HFFc6 (cell line): ENCODE measurements at regions not wholly inside any gene's neighbourhood (a gene's known extent, or its start where the extent isn't known, plus 50 kb on each side); places are given as distances from the start of the nearest gene placed in this dataset.

Experiments
- DNase-seq: peaks from one replicate; pipeline ENCODE4 v3.0.0-alpha.2; 2018
- H3K27ac Mint-ChIP-seq: 2 replicates; pipeline ENCODE4 v1.8.0; 2020; ENCODE audit warnings: mild to moderate bottlenecking, mixed read lengths
- H3K27me3 Mint-ChIP-seq: 2 replicates; pipeline ENCODE4 v1.8.0; 2021; ENCODE audit warnings: mild to moderate bottlenecking, moderate library complexity, mixed read lengths; ENCODE audit not compliant: insufficient read depth
- H3K36me3 Mint-ChIP-seq: 2 replicates; pipeline ENCODE4 v1.8.0; 2021; ENCODE audit warnings: low read depth, mixed read lengths
- H3K4me1 Mint-ChIP-seq: 2 replicates; pipeline ENCODE4 v1.8.0; 2020; ENCODE audit warnings: low read depth, mixed read lengths
- H3K4me3 Mint-ChIP-seq: 2 replicates; pipeline ENCODE4 v1.8.0; 2020; ENCODE audit warnings: mild to moderate bottlenecking, moderate library complexity, mixed read lengths
- H3K9me3 Mint-ChIP-seq: 2 replicates; pipeline ENCODE4 v1.8.0; 2020; ENCODE audit warnings: mild to moderate bottlenecking, mixed read lengths
- CTCF ChIP-seq: fragments of 200-600 bp; sonication (generic); IDR thresholded peaks from 2 replicates; pipeline ENCODE4 v1.5.0; 2021; ENCODE audit warnings: antibody characterized with exemption, mild to moderate bottlenecking

GRCh38 chr4:56224641-56225040, 162.7 kb downstream of the AASDH start:
- Mint-ChIP-seq H3K4me1 (no peaks in the 10 kb centered on the region), H3K36me3 (no peaks in the 10 kb centered on the region), H3K27me3 (peaks cover 2% of the 10 kb centered on the region; the same call in 1 of the 2 replicates), H3K27ac (no peak overlapping the region), H3K4me3 (no peak overlapping the region), H3K9me3 (no peaks in the 10 kb centered on the region)
- no peak for TF ChIP-seq CTCF
- no peak for DNase-seq

DNA sequence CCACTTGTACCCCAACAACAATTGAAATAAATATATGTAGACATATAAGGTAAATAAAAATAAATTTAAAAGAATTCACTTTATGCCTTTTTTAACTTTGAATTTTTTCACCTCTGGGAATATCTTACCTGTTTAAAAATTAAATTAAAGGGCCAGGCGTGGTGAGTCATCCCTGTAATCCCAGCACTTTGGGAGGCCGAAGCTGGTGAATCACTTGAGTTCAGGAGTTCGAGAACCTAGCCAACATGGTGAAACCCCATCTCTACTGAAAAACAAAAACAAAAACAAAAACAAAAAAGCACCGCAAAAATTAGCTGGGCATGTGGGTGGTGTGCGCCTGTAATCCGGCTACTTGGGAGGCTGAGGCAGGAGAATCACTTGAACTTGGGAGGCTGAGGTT, 164.8 kb downstream of the AASDH start:
- DNase-seq, result no peak
- no peaks in the 10 kb centered on the region for H3K36me3 Mint-ChIP-seq
- H3K4me3 Mint-ChIP-seq, result no peak overlapping the region

GRCh38 chr4:56220261-56220660, 167.0 kb downstream of the AASDH start:
- DNase-seq, result no peak
- H3K27me3 Mint-ChIP-seq, result no peaks in the 10 kb centered on the region; the same call in 1 of the 2 replicates
- H3K4me3 Mint-ChIP-seq, result no peak overlapping the region
- no peaks in the 10 kb centered on the region for H3K9me3 Mint-ChIP-seq
- TF ChIP-seq CTCF, result no peak
- no peaks in the 10 kb centered on the region for H3K4me1 Mint-ChIP-seq
- H3K36me3 Mint-ChIP-seq, result no peaks in the 10 kb centered on the region
- H3K27ac Mint-ChIP-seq, result no peak overlapping the region

More for the DNA sequence above, 164.8 kb downstream of the AASDH start:
- no peak for TF ChIP-seq CTCF
- Mint-ChIP-seq H3K4me1 (no peaks in the 10 kb centered on the region), H3K27me3 (no peaks in the 10 kb centered on the region; the same call in 1 of the 2 replicates), H3K27ac (no peak overlapping the region), H3K9me3 (no peaks in the 10 kb centered on the region)

DNA sequence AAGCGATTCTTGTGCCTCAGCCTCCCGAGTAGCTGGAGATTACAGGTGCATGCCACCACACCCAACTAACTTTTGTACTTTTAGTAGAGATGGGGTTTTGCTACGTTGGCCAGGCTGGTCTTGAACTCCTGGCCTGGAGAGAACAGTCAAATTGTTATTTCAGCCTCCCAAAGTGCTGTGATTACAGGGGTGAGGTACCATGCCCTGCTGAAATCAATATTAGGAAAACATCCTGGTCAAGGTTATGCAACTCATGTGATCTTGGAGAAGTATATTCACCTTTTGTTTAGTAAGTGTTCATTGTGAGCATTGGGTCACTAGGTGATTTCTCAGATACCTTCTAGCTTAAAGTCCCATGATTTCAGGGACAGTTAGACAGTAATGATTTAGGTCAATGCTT, 167.8 kb downstream of the AASDH start:
- Mint-ChIP-seq H3K4me1 (no peaks in the 10 kb centered on the region), H3K4me3 (no peak overlapping the region), H3K36me3 (no peaks in the 10 kb centered on the region), H3K27me3 (no peaks in the 10 kb centered on the region; the same call in none of the 2 replicates), H3K27ac (no peak overlapping the region), H3K9me3 (no peaks in the 10 kb centered on the region)
- no peak for DNase-seq
- TF ChIP-seq CTCF, result no peak

- Mint-ChIP-seq H3K4me3 (no peak overlapping the region), H3K36me3 (no peaks in the 10 kb centered on the region), H3K9me3 (no peaks in the 10 kb centered on the region), H3K4me1 (no peaks in the 10 kb centered on the region), H3K27ac (no peak overlapping the region), H3K27me3 (no peaks in the 10 kb centered on the region; the same call in 1 of the 2 replicates)
- DNase-seq, result no peak
- no peak for TF ChIP-seq CTCF
These were observed 168.9 kb downstream of the AASDH start for GRCh38 chr4:56218230-56218895.
